ENCODE measurements at regions not wholly inside any gene's neighbourhood (a gene's known extent, or its start where the extent isn't known, plus 50 kb on each side); places are given as distances from the start of the nearest gene placed in this dataset.

DNA sequence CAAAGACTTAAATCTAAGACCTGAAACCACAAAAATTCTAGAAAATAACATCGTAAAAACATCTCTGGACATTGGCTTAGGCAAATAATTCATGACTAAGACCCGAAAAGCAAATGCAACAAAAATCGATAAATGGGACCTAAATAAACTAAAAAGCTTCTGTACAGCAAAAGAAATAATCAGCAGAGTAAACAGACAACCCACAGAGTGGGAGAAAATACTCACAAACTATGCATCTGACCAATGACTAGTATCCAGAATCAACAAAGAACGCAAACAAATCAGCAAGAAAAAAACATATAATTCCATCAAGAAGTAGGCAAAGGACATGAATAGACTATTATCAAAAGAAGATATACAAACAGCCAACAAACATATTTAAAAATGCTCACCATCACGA is 749.4 kb downstream of the PLOD2 start:
- TF ChIP-seq, protein P1, sequence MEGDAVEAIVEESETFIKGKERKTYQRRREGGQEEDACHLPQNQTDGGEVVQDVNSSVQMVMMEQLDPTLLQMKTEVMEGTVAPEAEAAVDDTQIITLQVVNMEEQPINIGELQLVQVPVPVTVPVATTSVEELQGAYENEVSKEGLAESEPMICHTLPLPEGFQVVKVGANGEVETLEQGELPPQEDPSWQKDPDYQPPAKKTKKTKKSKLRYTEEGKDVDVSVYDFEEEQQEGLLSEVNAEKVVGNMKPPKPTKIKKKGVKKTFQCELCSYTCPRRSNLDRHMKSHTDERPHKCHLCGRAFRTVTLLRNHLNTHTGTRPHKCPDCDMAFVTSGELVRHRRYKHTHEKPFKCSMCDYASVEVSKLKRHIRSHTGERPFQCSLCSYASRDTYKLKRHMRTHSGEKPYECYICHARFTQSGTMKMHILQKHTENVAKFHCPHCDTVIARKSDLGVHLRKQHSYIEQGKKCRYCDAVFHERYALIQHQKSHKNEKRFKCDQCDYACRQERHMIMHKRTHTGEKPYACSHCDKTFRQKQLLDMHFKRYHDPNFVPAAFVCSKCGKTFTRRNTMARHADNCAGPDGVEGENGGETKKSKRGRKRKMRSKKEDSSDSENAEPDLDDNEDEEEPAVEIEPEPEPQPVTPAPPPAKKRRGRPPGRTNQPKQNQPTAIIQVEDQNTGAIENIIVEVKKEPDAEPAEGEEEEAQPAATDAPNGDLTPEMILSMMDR (IDR thresholded peaks at IDR 0.05) = no peak
- TF ChIP-seq POLR2AphosphoS5 (IDR thresholded peaks at IDR 0.05) (no peak), POLR2A (IDR thresholded peaks at IDR 0.05) (no peak)
